HG03354 (cell line): ENCODE measurements at regions not wholly inside any gene's neighbourhood (a gene's known extent, or its start where the extent isn't known, plus 50 kb on each side); places are given as distances from the start of the nearest gene placed in this dataset.

Source experiments
- ATAC-seq: cut with Tn5 transposase; IDR thresholded peaks from one replicate; pipeline ENCODE4 v1.9.1; 2021; ENCODE audit warnings: mild to moderate bottlenecking; ENCODE audit not compliant: unreplicated experiment, poor library complexity, severe bottlenecking

GRCh38 chr6:156398371-156398770 is 378.8 kb upstream of the ARID1B start:
- ATAC-seq: no peak

- ATAC-seq: no peak
Measured at GRCh38 chr6:156396791-156397418, 380.3 kb upstream of the ARID1B start.

DNA sequence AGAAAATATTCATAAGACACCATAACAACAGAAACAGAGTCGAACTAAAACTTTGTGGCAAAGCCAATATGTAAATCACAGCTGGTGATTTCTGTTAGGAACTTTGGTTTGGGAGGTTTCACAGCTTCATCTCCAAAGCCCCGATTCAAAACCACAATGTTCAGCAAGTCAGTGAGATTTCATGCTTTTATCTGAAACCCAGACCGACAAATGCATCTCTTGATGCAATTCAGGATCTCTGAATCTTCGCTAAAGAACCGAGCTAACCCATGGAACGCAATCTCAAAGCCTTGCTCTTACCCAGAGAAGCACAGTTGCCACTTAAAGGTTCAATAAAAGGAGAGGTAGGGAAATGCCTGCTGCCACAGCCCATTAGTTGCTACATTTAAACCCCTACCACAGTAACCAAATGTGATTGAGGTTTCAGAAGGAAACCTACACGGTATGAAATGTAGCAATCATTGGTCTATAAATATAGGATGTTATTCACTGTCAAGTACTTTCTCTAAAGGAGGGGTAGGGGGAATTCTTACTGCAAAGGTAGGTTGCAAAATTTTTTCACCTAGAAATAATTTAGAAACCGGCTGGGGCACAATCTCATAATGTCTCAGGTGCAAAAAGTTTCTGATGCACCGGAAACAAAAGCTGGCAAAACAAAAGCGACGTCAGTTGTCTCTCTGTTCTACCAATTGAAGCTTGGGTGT is 381.0 kb upstream of the ARID1B start:
- peak; percentile 66 for ATAC-seq

DNA sequence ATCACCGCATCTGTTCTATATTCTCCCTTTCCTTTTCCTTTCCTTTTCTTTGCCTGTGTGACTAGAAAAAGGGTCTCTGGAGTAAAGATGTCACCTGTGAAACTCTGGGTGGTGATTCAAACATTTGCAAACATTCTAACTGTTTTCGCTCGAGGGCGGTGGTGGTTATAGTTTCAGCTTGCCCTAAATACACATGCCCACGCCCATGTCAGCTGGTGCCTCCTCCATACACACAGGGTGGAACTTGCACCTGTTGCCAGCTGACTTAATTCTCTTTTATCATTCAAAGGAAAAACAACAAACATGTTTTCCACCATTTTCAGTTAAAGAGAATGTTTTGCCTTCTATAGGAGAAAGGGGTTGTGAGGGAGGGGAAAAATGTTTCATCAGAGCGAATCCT is 381.9 kb upstream of the ARID1B start:
- peak; percentile 73 for ATAC-seq

- ATAC-seq: no peak
Measured at GRCh38 chr6:156392648-156393047, 384.5 kb upstream of the ARID1B start.

GRCh38 chr6:156391977-156392376 is 385.2 kb upstream of the ARID1B start:
- ATAC-seq: no peak

- ATAC-seq: no peak
Measured at GRCh38 chr6:156391061-156391672, 386.0 kb upstream of the ARID1B start.

- ATAC-seq: no peak
Measured at GRCh38 chr6:156390621-156391020, 386.6 kb upstream of the ARID1B start.

DNA sequence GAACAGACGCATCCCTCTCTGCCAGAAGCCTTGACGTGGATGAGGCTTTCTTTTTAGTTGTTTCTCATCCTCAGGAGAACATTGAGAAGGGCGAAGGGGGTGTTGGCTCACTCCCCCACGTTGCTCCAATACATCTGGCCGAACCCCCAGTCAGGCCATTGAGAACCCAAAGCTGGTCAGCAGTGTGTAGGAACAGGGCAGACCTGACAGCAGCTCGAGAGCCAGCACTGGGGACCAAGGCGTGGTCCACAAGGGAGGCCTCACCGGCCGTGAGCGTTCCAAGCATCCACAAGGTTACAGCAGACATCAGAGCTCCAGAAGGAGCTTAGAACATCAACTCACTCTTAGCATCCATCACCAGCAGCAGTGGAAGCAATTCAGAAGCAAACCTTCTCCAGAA is 387.9 kb upstream of the ARID1B start:
- ATAC-seq: no peak

- no peak for ATAC-seq
Measured at GRCh38 chr6:156387472-156387871, 389.7 kb upstream of the ARID1B start.

DNA sequence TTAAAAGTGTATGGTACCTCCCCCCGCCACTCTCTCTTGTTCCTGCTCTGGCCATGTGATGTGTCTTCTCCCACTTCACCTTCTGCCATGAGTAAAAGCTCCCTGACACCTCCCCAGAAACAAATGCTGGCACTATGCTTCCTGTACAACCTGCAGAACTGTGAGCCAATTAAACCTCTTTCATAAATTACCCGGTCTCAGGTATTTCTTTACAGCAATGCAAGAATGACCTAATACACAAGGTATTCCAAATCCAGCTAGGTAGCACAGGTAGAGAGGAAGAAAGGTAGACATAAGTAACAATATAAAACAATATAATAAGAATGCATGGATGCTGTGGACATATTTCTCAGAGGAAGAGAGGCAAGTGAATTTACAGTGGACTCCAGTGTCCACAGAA is 394.1 kb upstream of the ARID1B start:
- no peak for ATAC-seq

GRCh38 chr6:156379392-156380289 is 397.5 kb upstream of the ARID1B start:
- ATAC-seq: no peak

GRCh38 chr6:156378853-156379252 is 398.3 kb upstream of the ARID1B start:
- ATAC-seq: no peak

DNA sequence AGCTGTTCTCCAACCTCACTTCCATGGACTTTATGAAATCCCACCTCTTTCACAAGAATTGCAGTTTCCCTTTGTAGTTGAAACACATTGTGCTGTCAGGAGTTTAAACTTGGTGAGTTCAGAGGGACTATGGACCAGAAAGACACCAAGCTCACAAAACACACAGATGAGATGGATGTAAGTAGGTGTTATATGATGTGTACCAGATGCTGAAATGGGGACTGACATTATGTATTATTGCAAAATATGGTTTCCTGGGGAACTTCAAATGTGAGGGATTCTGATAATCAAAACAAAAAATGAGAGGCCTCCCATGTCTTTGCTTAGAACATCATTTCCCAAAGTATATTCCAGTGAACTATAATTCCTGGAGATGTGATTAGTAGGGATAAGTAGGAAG is 401.1 kb upstream of the ARID1B start:
- no peak for ATAC-seq

- no peak for ATAC-seq
Measured at GRCh38 chr6:156359912-156360311, 417.3 kb upstream of the ARID1B start.

GRCh38 chr6:156352861-156353260 is 424.3 kb upstream of the ARID1B start:
- no peak for ATAC-seq

- no peak for ATAC-seq
Measured at GRCh38 chr6:156351346-156351966, 425.7 kb upstream of the ARID1B start.

DNA sequence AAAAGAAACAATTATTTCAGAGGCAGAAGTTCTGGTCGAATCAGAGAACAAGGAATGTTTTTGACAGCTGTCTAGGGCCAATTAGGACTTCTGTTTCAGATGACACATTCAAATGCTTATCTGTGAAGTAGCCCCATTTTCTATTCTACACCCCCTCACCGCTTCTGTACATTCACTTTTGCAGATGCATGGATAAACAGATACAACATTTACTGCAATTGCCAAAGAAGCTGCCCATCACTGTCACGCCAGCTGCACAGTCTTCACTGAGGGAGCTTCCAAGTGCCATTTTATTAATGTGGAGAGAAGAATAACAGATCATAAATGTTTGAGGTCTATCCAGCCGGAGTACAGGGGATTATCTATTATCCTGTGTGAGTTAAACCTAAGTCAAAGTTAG is 426.8 kb upstream of the ARID1B start:
- ATAC-seq: no peak

DNA sequence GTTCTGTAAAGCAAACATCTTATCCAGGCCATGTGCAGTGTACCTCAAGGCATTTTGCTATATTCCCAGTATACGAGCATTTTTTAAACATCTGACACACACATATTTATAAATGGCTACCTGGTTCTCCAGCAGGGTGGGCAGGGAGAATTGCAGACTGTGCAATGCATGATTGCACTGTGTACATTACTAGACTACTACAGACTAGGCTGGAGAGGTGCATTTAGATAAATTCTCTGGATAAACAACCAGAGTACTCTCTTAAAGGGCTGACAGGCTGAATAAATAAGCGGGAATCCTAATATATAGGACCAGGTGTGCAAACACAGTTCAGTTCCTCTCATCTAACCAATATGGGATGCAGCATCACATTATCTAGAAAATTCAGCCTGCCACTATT is 428.3 kb upstream of the ARID1B start:
- ATAC-seq: no peak

DNA sequence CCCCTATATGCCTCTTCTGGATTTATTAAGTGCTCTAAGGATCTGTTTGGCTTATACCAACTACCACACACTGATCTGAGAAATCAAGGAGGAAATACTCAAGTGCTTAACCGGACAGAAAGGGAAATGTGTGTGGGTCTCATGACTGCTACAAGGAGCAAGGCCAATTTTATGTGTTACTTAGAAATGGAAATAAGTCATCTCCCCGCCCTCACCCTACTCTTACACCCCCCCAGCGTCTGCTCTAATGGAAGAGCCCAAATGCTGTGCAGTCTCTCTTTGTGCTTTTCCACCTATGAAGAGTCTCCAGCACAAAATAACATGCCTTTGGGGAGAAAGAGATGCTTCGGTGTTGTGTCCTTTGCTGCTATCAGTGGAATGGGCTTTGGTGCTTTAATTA is 428.8 kb upstream of the ARID1B start:
- ATAC-seq: no peak
